Testis (tissue), 2 donors: ENCODE measurements at regions not wholly inside any gene's neighbourhood (a gene's known extent, or its start where the extent isn't known, plus 50 kb on each side); places are given as distances from the start of the nearest gene placed in this dataset.

Source experiments
- CTCF ChIP-seq, 3 experiments: fragments of 450-650 bp in 2 of 3; fragments of 200-600 bp in 1 of 3; sonication (generic) in 1 of 3; IDR thresholded peaks; one replicate each; pipeline ENCODE4 v1.5.1; 2016 to 2019; ENCODE audit warnings: antibody characterized with exemption in 3 of 3, mild to moderate bottlenecking in 2 of 3, moderate library complexity in 1 of 3
- POLR2A ChIP-seq: fragments of 450-650 bp; IDR thresholded peaks from one replicate; pipeline ENCODE4 v1.6.1; 2017; ENCODE audit warnings: antibody characterized with exemption, mild to moderate bottlenecking, moderate library complexity

GRCh38 chrX:98071331-98071730 is 1187.6 kb downstream of the RPA4 start:
- TF ChIP-seq CTCF (IDR thresholded peaks at IDR 0.05), result no peak
- TF ChIP-seq POLR2A, result no peak
